ENCODE measurements at regions not wholly inside any gene's neighbourhood (a gene's known extent, or its start where the extent isn't known, plus 50 kb on each side); places are given as distances from the start of the nearest gene placed in this dataset.

DNA sequence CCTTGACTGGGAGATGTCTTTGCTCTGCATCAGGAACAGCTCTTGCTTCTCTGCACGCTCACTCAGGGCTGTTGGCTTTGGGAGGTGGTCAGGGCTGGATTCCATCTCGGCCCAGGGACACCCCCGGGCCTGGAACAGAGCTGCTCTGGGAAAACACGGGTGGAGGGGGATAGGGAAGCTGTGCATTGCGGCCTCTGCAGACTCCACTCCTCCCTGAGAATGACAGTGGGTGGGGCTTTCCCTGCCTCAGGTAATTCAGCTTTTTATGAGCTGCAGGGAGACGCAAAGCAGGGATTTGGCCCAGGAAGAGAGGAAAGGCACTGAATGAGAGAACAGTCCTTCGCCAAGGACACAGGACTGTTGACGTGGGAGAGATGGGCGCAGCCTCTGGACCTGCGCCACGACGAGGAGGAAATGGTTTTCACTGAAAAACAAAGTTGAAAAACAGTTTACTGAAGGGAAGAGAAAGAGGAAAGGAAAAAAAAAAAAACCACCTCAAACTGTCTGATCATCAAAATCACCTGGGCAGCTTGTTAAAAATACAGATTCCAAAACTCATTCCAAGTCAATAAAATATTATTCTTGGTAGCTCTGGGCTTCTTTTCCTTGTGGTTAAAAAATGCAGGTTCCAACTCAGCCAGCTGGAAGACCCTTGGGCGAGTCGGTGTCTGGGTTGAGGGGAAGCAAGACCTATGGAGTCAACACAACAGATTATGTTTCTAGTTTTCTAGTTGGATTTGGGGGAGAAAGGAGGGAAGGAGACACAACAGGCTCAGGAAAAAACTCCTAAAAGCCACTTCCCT is 194.0 kb downstream of the ZFP36L2 start:
- no peak for DNase-seq

DNA sequence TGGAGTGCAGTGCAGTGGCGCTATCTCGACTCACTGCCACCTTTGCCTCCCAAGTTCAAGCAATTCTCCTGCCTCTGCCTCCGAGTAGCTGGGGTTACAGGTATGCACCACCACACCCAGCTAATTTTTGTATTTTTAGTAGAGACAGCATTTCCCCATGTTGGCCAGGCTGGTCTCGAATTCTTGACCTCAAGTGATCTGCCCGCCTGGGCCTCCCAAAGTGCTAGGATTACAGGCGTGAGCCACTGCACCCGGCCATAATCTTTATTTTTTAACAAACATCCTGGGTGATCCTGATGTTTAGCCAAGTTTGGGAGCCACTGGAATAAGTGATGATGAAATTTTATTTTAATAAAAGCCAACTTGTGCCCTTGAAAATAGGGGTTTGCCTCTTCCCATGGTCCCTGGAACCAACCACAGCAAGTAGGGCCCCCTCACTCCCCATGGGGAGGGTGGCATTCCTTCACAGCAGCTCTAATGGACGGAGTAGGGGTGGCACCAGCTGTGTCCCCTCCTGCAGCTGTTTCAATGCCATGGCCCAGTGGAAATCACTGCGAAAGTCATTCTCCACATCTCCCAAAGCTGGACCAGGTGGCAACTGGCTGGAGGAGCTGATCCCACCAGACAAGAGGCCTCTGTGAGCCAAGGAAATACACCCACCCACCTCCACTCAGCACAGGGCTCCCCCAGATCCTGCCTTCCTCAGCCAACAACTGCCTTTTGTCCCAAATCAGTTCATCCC is 194.8 kb downstream of the ZFP36L2 start:
- no peak for DNase-seq

DNA sequence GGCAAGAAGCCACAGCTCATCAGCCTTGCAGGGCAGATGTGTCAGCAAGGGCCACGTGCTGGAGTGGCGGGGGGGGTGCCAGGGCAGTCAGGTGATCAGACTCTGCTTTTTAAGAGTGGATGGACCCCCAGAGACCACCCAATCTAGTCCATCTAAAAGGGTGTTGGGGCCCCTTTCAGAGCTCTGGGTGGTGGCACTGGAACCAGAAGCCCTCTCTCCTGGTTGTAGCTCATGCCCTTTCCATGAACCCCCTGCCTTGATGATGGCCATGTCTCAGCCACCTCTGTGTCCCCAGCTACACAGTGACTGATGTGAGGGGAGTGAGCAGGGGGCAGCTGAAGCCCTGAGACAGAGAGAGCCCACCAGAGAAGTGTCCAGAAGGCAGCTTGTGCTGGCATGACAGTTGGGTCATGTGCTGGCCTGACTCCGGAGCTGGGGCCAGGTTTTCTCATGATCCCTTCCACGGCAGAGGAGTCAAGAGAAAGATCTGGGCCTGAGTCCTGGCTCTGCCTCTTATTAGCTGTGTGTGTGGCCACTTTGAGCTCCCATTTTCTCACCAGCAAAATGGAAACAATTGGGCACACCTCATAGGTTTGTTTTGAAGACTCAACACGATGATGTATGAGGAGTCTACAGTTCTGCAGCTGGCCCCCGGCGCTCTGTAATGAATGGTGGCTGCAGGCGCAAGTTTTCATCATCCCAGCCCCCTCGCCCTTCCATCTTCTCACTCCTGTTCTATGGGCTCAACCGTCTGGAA is 195.7 kb downstream of the ZFP36L2 start:
- DNase-seq: no peak

DNA sequence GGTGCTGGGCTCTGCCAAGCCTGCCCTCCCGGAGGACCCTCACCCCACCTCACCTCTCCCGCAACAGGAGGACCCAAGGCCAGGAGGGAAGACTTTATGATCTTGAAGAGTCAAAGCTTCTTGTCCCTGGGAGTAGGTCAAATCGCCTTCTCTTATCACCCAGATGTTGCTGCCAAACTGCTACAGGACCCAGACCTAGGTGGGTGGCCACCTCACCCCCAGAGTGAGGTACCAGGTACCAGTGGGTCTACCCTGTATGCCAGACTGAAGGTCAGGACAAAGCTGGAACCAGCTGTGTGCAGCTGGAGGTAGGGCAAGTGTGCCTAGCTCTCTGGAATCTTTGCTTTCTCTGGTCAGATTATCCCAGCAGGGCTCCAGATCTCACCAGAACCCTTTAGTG is 197.2 kb downstream of the ZFP36L2 start:
- DNase-seq: no peak

DNA sequence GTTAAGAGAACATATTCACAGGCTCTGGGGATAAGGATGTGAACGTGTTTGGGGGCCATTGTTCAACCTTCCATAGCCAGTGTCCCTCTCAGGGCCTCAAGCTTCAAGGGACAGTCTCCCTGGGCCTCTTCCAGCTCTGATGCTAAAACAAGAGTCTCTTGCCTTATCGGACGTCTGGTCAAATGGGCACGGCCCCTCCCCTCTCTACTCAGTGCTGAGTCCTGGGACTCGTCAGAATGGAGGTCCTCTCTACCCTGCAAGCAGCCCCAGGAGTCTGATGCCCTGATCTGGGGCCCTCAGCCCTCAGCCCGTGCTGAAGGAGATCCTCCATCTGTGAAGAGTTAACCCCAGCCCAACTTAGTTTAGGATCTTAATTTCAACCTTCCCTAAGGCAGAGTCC is 198.2 kb downstream of the ZFP36L2 start:
- DNase-seq: no peak

DNA sequence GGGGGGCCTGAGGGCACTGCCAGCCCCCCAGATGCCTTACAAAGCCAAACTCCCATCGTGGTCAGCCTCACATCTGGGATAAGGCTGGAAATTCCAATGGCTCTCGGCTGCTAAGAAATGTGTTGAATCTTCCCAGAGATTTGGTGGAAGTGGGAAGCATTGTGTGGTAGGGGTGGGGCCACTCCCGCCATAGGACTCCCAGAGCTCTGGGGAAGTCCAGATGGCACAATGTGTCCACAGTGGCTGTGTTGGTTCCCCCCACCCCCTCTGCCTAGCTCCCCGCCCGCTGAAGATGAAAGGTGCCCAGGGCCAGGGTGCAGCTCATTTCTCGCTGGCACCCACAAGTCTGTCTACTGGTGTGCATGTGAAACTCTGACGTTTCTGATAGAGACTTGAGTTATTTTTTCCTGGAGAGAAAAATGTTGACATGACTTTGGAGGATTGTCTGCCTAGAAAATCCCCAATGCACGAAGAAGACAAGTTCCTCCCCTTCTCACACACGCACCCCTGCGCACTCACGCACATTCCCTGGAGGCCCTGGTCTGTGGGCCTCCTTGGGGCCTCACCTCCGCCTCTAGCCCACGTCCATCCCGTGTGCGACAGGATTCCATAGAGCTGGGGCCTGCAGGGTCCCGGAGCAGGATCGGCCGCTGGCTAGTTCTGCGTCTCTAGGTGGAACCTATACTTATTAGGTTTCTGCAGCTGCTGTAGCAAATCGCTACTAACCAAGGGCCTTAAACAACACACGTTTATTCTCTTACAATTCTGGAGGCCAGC is 199.1 kb downstream of the ZFP36L2 start:
- DNase-seq: peak; percentile 23

DNA sequence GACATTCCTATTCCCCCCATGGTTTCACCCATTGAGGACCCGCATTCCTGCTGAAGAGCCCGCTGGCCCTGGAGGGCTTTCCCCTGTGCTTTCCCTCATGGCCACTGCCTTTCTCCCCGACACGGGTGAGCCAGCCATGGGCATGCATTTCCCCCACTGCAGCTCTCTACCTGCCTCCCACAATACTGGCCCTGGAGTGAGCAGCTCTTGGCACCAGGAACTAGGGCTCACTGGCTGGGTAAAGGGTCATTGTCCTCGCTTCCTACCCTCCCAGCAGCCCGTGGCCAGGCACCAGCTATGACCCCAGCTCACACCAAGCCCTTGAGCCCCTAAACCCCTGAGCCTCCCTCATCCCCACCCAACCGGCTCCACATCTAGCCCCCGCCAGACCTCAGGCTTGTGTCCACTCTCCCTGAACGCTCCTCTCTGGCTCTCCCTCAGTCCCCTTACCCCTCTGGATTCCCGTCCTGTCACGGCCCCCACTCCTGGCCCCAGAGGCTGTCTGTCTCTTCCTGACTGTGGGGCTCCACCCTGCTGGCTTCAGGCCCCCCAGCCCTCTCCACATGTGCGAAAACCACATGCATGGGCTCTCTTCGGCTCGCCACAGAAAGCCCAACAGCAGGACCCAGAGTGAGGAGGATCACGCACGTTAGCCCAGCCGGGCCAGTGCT is 199.8 kb downstream of the ZFP36L2 start:
- DNase-seq: peak; percentile 22

DNA sequence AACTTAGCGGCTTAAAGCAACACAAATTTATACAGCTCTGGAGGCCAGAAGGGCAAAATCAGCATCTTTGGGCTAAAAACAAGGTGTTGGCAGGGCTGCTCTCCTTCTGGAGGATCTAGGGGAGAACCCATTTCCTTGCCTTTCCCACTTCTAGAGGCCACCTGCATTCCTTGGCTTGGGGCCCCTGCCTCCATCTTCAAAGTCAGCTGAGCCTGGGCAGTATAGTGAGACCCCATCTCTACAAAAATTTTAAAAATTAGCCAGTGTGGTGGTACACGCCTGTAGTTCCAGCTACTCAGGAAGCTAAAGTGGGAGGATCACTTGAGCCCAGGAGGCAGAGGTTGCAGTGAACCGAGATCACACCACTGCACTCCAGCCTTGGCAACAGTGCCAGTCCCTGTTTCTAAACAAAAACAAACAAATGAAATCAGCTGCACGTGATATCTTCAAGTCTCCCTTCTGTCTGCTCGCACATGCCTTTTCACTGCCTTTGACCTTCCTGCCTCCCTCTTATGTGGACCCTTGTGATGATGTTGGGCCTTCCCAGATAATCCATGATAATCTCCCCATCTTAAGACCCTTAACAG is 200.6 kb downstream of the ZFP36L2 start:
- no peak for DNase-seq

DNA sequence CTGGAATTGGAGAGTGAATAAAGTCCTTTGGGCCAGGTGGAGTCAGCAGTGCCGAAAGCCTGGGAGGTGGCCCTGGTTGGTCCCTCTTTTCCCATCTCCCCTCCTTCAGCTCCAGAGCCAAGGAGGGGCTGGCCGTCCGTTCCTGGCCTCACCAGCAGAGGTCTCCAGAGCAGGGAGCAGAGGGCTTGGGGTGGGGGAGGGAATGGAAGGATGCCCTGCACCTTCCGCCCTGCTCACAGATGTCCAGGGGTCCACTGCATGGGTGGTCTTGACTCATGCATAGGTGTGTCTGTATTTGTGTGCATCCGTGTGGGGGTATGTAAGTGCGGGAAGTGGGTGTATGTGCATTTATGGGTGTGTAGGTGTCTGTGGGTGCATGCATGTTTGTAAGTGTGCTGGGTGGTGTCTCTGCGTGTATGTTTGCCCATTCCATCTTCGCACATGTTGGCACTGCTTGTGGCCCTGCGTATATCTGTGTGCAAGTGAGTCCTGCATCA is 201.8 kb downstream of the ZFP36L2 start:
- peak; percentile 72 for DNase-seq

DNA sequence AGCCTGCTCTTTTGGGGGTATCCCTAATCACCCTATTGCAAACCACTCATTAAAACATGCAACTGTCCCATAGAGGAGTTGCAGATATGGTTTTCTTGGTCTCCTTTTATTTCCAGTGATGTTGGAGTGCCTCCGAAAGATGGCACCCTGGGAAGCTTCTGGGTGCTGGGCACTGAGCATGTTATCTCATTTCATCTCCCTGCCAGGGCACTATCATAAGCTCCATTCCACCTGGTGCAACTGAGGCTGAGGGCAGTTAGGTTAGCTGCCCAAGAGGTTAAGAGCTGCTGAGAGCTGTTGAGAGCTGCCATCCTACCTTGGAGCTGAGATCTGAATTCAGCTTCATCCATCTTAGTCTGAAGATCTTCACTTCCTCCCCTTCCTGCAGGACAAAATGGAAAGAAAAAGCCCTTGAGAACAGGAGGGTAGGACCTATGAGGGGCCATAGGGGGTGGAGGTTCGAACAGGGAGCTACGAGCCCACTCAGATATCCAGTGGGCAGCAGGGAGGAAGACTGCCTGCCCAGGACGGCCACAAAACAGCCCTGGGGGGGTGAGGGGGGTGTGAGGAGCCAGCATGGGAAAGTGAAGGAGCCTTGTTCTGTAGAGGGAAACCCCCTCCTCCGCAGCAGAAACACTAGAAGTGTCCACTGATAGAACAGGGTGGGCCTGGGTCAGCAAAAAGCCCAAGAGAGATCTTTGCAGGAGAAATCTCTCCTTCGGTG is 202.5 kb downstream of the ZFP36L2 start:
- DNase-seq: no peak

DNA sequence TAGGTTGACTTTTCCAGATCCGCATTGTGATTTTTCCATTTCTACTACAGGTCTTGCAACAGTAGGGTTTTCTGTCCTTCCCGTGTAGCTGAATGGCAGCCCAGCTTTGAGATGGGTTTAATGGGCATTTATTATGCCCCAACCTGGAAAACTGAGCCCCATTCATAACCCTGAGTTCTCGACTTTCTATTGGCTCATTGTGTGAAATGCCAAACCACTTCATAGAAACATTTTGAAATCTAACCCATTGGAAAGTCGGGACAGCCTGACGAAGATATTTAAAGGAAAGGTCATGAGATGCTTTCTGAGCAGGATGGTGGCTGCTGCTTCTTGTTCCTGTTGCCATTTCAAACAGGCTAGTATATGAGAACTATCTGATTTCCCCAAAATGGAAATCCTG is 203.5 kb downstream of the ZFP36L2 start:
- DNase-seq: no peak

DNA sequence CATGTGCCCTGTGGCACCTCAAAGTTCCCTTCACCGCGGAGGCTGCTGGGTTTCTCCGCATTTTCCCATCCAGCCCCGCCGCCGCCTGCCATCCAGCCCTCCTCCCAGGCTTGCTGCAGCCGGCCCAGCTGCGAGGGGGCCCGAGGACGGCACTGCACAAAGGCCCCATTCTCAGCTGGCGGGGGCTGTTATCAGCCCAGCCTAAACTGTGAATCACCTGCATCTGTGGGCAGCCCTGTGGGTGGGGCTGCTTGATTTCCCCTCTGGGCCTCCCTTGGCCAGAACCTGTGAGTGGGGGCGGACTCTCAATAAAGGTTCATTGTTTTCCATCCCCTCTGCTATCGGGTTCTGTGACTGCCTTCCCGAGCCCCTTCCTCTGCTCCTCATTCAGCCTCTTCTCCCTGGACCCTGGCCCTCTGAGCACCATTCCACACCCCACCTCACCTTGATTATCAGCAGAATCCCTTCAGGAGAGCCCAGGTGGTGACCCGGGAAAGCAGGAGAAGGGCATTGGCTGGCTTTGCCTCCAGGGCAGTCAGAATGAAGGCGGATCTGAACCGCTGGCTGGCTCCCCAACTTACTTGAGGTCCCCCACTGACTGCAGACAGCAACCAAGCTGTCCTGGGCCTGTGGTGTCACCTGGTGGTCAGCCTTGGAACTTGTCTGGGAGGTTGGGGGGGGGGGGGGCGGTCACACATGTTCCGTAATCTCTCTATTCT is 204.5 kb downstream of the ZFP36L2 start:
- DNase-seq: no peak

DNA sequence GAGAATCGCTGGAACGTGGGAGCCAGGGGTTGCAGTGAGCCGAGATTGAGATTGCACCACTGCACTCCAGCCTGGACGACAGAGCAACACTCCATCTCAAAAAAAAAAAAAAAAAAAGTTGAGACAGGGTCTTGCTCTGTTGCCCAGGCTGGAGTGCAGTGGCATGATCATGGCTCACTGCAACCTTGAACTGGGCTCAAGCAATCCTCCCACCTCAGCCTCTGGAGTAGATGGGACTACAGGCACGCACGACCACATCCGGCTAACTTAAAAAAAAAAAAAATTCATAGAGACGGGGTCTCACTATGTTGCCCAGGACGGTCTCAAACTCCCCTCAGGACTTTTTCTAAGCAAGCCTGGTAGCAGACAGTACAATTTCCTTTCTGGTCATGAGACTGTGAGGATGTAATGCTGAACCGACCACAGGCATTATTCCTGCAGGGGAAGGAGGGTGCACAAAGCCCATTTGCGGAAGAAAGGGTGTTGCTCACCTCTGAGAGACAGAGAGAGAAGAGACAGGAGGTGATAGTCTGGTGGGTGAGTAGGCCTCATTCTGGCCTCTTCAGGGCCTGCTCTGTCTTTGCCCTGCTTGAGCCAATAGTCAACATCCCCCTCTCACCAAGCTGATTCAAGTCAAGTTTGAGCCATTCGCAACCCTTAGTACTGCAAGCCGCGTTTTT is 205.3 kb downstream of the ZFP36L2 start:
- no peak for DNase-seq

DNA sequence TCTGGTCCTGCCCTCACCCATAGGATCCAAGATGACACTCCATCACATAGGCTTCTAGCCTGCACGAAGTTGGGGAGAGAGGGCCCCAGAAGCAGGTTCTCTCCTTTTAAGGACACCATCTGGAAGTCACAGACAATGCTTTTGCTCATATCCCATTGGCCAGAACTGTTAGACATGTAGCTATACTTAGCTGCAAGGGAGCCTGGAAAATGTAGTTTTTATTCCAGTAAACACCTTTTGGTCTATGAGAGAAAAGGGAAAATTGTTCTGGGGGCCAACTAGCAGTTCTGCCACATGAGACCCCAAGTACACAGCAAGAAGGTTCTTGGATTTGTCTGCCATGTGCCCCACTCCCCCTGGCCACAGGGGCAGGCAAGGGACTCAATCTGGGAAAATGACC is 206.1 kb downstream of the ZFP36L2 start:
- DNase-seq: no peak

DNA sequence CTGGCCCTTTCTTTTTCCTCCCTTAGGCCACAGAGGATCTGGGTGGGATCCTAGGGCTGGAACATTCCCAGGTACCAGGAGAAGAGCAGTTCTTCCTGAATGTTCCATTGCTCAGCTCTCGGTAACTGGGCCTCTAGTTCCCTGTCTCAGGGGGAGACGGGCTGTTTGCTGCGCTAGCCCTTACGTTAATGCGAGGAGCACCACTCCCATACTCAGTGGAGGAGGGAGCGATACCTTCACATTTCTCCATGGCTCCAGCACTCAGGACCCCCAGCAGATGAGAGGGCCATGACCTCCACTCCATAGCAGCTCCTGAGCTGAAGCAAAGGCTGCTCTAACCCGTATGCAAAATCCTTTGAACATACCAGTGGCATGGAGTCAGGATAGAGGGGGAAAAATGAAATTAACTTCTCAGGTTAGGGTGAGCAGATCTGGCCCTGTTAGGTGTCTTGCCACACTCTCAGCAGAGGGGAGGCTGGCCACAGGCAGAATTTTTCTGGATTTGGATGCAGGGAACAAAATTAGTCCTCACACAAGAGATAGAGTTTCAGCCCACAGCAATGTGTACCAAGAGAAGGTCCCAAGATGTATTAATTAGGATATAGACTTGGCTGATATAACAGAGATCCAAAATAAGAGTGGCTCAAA is 206.7 kb downstream of the ZFP36L2 start:
- DNase-seq: no peak

DNA sequence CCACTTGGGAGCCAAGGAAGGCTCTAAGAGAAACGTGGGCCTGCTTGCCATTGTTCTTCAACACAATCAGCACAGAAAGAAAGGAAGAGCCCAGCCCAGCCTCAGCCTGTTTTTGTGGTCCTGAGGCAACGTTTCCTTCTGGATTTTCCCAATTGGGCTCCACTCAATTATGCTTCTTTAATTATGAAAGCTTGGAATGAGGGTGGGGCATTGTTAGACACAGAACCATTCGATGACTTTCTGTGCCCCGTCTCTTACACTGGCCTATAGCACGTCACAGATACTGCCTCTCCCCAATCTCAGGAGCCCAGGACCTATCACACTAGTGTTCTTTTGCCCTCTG is 207.4 kb downstream of the ZFP36L2 start:
- DNase-seq: no peak

DNA sequence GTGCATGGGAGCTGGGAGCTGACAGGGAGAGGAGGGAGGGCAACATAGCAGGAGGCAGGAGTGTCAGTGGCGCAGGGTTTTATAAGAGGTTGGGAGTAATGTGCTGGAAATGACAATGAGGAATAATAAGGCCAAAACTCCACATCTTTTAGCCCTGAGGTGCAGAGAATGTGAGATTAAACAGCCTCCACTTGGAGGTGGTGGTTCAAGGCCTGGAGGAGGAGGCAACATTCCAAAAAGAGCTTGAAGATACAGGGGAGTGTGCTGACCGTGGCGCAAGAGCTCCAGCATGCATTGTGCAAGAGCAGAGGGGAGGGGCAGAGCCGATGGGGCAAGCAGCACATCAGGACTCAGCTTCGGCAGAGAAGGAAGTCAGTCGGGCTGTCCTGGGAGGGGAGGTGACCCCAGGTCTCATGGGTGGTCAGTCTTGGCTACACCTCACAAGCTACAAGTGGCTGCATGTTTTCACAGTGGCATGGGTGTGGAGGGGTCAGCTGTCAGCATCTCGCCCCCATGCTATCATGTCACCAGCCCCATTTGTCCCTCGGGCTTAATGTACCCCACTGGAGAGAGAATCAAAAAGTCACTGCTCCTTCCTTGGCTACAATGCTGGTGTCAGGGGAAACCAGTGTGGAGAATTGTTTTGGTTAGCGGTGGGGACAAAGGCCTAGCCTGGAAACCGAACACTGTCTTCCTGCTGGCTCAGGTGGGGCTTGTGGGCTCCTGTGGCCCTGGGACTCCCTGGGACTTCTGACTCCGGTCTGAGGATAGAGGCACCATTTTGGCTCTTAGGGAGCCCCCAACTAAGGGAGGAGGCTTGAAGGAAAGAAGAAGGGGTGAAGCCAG is 208.0 kb downstream of the ZFP36L2 start:
- DNase-seq: no peak

DNA sequence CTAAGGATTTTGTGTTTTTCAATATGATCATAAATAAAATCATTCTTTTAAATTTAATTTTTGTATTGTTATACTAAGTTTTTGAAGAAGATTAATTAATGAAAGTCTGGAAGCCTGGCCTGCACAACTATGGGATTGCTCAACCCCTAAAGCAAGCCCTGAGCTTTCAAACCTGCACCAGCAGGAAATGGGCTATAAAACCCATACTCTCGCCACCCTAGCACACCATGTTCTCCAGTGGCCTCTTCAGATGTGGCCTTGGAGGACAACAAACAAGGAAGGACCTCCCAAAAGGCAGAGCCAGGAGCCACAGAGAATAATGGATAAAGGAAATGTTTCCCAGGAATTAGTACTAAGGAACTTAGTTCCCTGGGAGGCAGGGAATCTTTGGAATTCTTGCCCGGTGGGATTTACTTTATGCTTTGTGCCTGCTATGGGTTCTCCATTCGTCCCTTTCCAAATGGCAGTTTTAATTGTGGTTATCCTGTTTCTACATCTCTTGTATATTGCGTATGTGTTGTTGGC is 212.5 kb downstream of the ZFP36L2 start:
- DNase-seq: no peak

Measured in right kidney (tissue), 1 donor.